Transverse colon (tissue), 4 donors: ENCODE measurements at regions not wholly inside any gene's neighbourhood (a gene's known extent, or its start where the extent isn't known, plus 50 kb on each side); places are given as distances from the start of the nearest gene placed in this dataset.

Experiments used
- CTCF ChIP-seq, 5 experiments: fragments of 200-600 bp in 3 of 5; fragments of 450-650 bp in 2 of 5; sonication (generic) in 3 of 5; IDR thresholded peaks; 1 replicate in 2 of 5; 2 replicates in 3 of 5; pipeline ENCODE4 v1.5.1; 2016 to 2017; ENCODE audit warnings: antibody characterized with exemption in 5 of 5, inconsistent platforms in 3 of 5, mild to moderate bottlenecking in 2 of 5, moderate library complexity in 1 of 5
- POLR2AphosphoS5 ChIP-seq, 3 donors: sonication (generic); formaldehyde crosslinking; IDR thresholded peaks; one replicate each; pipeline ENCODE4 v1.6.1; 2016; ENCODE audit warnings: antibody characterized with exemption in 3 of 3

GRCh38 chr11:23164022-23164421 lies 303.7 kb upstream of the CCDC179 start:
- TF ChIP-seq POLR2AphosphoS5 (IDR thresholded peaks at IDR 0.05) (no peak), CTCF (IDR thresholded peaks at IDR 0.05) (no peak)
